Neural progenitor cell (in vitro differentiated cells): ENCODE measurements at regions not wholly inside any gene's neighbourhood (a gene's known extent, or its start where the extent isn't known, plus 50 kb on each side); places are given as distances from the start of the nearest gene placed in this dataset.

Experiments
- EZH2 ChIP-seq: fragments of 200-600 bp; sonication (generic); IDR thresholded peaks from 2 replicates; pipeline ENCODE4 v1.6.1; 2017; ENCODE audit warnings: antibody characterized with exemption, mild to moderate bottlenecking, moderate library complexity
- EZH2phosphoT487 ChIP-seq: fragments of 200-600 bp; sonication (generic); IDR thresholded peaks from 2 replicates; pipeline ENCODE4 v1.6.1; 2017; ENCODE audit warnings: antibody characterized with exemption
- TF ChIP-seq, protein P1 (sequence below): fragments of 200-600 bp; sonication (generic); IDR thresholded peaks from 2 replicates; pipeline ENCODE4 v1.5.1; 2017; ENCODE audit warnings: antibody characterized with exemption, mild to moderate bottlenecking

DNA sequence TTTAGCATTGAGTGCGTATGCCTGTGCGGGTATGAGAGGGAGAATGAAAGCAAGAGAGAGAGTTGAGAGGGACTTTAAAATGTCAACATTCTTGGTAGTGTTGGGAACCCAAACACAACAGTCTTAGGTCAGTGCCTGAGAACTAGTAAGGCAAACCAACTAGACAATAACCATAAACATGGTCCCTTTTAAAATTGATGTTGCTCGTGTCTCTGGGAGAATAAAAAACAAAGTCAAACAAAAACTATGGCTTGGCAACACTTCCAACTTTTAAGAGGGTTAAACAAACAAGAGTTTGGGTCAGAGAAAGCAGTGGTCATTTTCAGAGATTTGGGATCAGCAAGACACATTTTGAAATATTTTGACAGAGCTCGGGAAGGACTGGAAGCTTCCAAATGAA is 146.7 kb upstream of the THBS1 start:
- TF ChIP-seq, protein P1, sequence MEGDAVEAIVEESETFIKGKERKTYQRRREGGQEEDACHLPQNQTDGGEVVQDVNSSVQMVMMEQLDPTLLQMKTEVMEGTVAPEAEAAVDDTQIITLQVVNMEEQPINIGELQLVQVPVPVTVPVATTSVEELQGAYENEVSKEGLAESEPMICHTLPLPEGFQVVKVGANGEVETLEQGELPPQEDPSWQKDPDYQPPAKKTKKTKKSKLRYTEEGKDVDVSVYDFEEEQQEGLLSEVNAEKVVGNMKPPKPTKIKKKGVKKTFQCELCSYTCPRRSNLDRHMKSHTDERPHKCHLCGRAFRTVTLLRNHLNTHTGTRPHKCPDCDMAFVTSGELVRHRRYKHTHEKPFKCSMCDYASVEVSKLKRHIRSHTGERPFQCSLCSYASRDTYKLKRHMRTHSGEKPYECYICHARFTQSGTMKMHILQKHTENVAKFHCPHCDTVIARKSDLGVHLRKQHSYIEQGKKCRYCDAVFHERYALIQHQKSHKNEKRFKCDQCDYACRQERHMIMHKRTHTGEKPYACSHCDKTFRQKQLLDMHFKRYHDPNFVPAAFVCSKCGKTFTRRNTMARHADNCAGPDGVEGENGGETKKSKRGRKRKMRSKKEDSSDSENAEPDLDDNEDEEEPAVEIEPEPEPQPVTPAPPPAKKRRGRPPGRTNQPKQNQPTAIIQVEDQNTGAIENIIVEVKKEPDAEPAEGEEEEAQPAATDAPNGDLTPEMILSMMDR, result no peak
- TF ChIP-seq EZH2phosphoT487 (no peak), EZH2 (no peak)
